WERI-Rb-1 (cell line): ENCODE measurements at regions not wholly inside any gene's neighbourhood (a gene's known extent, or its start where the extent isn't known, plus 50 kb on each side); places are given as distances from the start of the nearest gene placed in this dataset.

Source experiments
- DNase-seq: peaks from one replicate; pipeline ENCODE4 v3.0.0-alpha.2; 2020
- H3K27ac ChIP-seq: fragments of 250-450 bp; sonication (Bioruptor Pico); 2 replicates; pipeline ENCODE4 v1.5.1; 2020; ENCODE audit warnings: mild to moderate bottlenecking, moderate library complexity
- H3K27me3 ChIP-seq: fragments of 250-450 bp; sonication (Bioruptor Pico); 2 replicates; pipeline ENCODE4 v1.5.1; 2021; ENCODE audit warnings: mild to moderate bottlenecking, low read depth, moderate library complexity; ENCODE audit not compliant: insufficient read depth, severe bottlenecking
- H3K36me3 ChIP-seq: fragments of 250-450 bp; sonication (Bioruptor Pico); 2 replicates; pipeline ENCODE4 v1.5.1; 2020; ENCODE audit warnings: mild to moderate bottlenecking, moderate library complexity
- H3K4me3 ChIP-seq: 2 replicates; pipeline ENCODE4 v1.5.1; 2011; ENCODE audit warnings: low read depth, mild to moderate bottlenecking, control low read depth, low read length
- H3K9me3 ChIP-seq: fragments of 250-450 bp; sonication (Bioruptor Pico); 2 replicates; pipeline ENCODE4 v1.5.1; 2021; ENCODE audit warnings: mild to moderate bottlenecking, moderate library complexity; ENCODE audit not compliant: severe bottlenecking
- TF ChIP-seq, protein P1 (sequence below): IDR thresholded peaks from 2 replicates; pipeline ENCODE4 v1.5.1; 2011; ENCODE audit warnings: low read depth, mild to moderate bottlenecking, control low read depth, inconsistent platforms, low read length

DNA sequence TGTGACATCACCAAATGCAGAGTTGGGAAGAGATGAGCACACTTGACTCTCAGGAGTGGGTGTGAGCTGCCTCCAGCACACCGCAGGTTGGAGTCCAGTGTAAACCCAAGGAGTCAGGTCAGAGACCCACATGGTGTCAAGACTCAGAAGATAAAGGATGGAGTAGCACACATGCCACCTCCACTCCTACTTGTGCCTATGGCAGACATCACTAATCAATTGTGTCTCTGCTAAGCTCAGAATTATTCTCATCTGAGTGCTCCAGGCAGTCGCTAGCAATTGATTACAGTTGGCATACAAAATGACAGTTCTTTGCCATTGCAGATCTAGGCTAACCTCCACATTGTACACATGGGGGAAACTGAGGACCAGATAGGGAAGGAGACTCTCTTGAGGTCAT, 187.1 kb downstream of the RPS24 start:
- Histone ChIP-seq H3K27me3 (no peaks in the 10 kb centered on the region), H3K9me3 (peaks cover 3% of the 10 kb centered on the region), H3K4me3 (no peak overlapping the region), H3K36me3 (no peaks in the 10 kb centered on the region), H3K27ac (no peak overlapping the region)
- TF ChIP-seq, protein P1, sequence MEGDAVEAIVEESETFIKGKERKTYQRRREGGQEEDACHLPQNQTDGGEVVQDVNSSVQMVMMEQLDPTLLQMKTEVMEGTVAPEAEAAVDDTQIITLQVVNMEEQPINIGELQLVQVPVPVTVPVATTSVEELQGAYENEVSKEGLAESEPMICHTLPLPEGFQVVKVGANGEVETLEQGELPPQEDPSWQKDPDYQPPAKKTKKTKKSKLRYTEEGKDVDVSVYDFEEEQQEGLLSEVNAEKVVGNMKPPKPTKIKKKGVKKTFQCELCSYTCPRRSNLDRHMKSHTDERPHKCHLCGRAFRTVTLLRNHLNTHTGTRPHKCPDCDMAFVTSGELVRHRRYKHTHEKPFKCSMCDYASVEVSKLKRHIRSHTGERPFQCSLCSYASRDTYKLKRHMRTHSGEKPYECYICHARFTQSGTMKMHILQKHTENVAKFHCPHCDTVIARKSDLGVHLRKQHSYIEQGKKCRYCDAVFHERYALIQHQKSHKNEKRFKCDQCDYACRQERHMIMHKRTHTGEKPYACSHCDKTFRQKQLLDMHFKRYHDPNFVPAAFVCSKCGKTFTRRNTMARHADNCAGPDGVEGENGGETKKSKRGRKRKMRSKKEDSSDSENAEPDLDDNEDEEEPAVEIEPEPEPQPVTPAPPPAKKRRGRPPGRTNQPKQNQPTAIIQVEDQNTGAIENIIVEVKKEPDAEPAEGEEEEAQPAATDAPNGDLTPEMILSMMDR = no peak
- DNase-seq = no peak

DNA sequence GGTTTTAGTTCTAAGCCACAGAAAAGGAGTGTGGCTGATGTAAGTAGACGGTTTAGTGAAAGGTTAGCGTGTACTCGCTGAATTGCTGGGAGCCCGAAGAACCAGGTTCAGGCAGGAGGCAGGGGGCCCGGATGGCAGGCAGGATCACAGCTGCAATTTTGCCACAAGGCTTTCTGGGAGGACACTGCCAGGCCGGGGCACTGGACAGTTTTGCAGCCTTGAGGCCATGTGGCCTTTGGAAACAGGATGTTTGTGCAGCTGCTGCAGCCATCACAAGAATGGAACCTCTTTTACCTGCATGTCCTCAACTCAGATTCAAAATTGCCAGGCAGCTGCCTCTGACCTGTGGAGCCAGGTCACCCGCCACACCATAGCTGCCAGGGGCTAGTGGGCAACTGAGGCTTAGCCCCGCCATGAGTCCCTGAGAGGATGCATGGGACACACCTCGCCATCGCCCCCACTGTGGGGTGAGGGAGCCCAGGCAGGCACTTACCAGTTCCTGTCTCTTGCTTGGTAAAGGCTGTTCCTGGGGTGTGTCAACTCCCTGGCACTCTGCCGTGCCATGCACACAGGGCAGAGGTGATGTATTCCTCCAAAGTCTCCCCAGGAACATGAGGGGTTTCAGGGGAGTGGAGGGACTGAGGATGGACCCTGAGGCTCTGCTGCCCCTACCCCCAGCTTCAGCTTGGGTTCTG, 188.6 kb downstream of the RPS24 start:
- no peak for DNase-seq
- no peak overlapping the region for H3K4me3 ChIP-seq
- H3K27ac ChIP-seq = no peak overlapping the region
- TF ChIP-seq, protein P1 = no peak
- peaks cover 3% of the 10 kb centered on the region for H3K9me3 ChIP-seq
- H3K36me3 ChIP-seq = no peaks in the 10 kb centered on the region
- no peaks in the 10 kb centered on the region for H3K27me3 ChIP-seq

DNA sequence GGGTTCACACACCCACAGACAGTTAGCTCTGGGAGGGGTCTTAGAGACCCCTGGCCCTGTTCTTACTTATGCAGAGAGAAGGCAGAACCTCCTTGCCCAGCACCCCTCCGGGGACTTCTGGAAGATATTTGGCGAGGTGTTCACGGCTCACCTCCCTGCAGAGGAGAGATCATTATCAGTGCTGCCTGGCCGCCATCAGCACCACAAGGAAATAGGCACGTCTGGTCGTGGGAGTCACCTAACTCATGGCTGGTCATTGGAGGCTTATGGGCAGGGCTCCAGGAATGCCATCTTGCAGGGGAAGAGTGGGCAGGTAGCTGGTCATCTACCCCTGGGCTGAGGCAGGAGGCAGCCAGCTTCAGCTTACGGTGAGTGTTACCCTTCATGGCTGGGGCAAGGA, 189.4 kb downstream of the RPS24 start:
- no peak for DNase-seq
- no peak overlapping the region for H3K27ac ChIP-seq
- H3K4me3 ChIP-seq = no peak overlapping the region
- H3K36me3 ChIP-seq = no peaks in the 10 kb centered on the region
- TF ChIP-seq, protein P1 = no peak
- no peaks in the 10 kb centered on the region for H3K27me3 ChIP-seq
- H3K9me3 ChIP-seq = peaks cover 3% of the 10 kb centered on the region

DNA sequence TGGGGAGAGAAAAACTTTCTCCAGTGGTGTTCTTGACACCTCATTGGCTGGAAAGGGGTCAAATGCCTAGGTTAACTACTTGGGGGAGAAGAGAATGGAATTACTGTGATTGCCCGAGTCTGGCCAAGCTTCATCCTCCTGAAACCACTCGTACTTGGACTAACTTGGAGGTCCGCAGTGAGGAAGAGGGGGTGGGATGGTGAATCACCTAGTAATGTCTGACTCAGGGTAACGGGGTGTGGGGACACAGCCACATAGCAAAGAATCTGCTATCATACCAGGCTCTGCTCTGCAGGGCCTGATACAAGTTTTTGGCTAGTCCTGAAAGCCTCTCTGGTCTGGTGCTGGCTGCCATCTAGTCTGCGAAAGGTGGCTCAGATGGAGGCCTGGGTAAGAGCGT, 190.9 kb downstream of the RPS24 start:
- no peak for DNase-seq
- Histone ChIP-seq H3K27ac (no peak overlapping the region), H3K36me3 (no peaks in the 10 kb centered on the region), H3K27me3 (no peaks in the 10 kb centered on the region), H3K4me3 (no peak overlapping the region), H3K9me3 (peaks cover 3% of the 10 kb centered on the region)
- TF ChIP-seq, protein P1 = no peak

DNA sequence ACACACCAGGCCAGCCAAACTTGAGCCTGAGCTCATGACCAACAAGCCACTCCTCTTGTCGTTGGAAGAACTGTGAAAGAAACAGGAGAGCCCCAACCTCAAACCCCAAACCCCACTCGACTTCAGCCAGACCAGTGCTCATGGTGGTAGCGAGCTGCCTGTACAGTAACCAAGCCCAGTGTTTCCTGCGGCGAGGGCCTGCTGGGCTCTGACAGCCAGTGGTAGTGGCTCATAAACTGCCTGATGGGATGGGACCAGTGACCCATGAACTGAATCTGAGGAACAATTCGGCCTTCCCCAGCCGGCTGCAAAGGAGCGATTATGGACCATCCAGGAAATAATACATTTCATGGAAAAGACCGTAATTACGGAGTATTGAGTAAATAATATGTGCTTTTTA, 191.9 kb downstream of the RPS24 start:
- no peaks in the 10 kb centered on the region for H3K27me3 ChIP-seq
- DNase-seq = no peak
- H3K36me3 ChIP-seq = no peaks in the 10 kb centered on the region
- TF ChIP-seq, protein P1 = no peak
- H3K4me3 ChIP-seq = no peak overlapping the region
- H3K9me3 ChIP-seq = peaks cover under 1% of the 10 kb centered on the region
- H3K27ac ChIP-seq = no peak overlapping the region

DNA sequence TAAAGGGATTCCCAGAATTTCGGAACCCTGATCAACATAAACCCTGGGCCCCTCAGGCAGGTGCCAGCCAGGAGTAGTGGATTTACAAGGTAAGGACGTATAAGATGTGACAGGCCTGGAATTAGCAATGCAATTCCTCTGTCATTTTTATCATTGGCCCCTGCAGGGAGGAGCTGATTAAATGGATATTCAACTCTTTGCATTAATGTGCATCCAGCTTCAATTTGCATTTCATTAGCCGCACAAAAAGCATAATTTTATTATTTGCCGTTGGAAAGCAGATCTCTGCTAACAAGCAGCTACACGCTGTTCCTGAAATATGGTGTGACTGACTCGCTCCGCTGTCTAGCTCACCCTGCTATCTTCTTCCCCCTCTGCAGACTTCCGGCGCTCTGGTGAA, 195.8 kb downstream of the RPS24 start:
- H3K27me3 ChIP-seq = no peaks in the 10 kb centered on the region
- H3K27ac ChIP-seq = no peak overlapping the region
- DNase-seq = no peak
- TF ChIP-seq, protein P1 = no peak
- no peaks in the 10 kb centered on the region for H3K36me3 ChIP-seq
- no peak overlapping the region for H3K4me3 ChIP-seq
- H3K9me3 ChIP-seq = no peaks in the 10 kb centered on the region
